ENCODE measurements at regions not wholly inside any gene's neighbourhood (a gene's known extent, or its start where the extent isn't known, plus 50 kb on each side); places are given as distances from the start of the nearest gene placed in this dataset.

- Mint-ChIP-seq H3K27me3 (ENCODE audit: low read depth) (peaks cover 6% of the 10 kb centered on the region), H3K36me3 (peaks cover 17% of the 10 kb centered on the region), H3K4me3 (no peak overlapping the region), H3K4me1 (peaks cover 15% of the 10 kb centered on the region), H3K9me3 (peaks cover 23% of the 10 kb centered on the region), H3K27ac (no peak overlapping the region)
- no peak for ATAC-seq
- no peak for DNase-seq (ENCODE audit: low spot score)
- ChIA-PET POLR2A (no interaction called here), CTCF (interaction anchor here (0.6 kb wide), 1 partner anchor 43 kb away, joined by 5 read pairs; no protein-coding TSS in a partner anchor)
- TF ChIP-seq, protein P1, sequence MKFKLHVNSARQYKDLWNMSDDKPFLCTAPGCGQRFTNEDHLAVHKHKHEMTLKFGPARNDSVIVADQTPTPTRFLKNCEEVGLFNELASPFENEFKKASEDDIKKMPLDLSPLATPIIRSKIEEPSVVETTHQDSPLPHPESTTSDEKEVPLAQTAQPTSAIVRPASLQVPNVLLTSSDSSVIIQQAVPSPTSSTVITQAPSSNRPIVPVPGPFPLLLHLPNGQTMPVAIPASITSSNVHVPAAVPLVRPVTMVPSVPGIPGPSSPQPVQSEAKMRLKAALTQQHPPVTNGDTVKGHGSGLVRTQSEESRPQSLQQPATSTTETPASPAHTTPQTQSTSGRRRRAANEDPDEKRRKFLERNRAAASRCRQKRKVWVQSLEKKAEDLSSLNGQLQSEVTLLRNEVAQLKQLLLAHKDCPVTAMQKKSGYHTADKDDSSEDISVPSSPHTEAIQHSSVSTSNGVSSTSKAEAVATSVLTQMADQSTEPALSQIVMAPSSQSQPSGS (CRISPR knock-in tag; IDR thresholded peaks at IDR 0.05; ENCODE audit: borderline replicate concordance, low read depth), result no peak
- TF ChIP-seq JUN (CRISPR knock-in tag; IDR thresholded peaks at IDR 0.05) (no peak), NR3C1 (CRISPR knock-in tag; conservative IDR thresholded peaks at IDR 0.05; ENCODE audit: low read depth) (no peak), ZNF263 (CRISPR knock-in tag; IDR thresholded peaks at IDR 0.05; ENCODE audit: low read depth) (no peak), ZNF121 (CRISPR knock-in tag; IDR thresholded peaks at IDR 0.05) (no peak), ATF3 (CRISPR knock-in tag; conservative IDR thresholded peaks at IDR 0.05) (no peak), GRHL2 (CRISPR knock-in tag; IDR thresholded peaks at IDR 0.05; ENCODE audit: insufficient replicate concordance, severe bottlenecking) (no peak), PREB (CRISPR knock-in tag; IDR thresholded peaks at IDR 0.05; ENCODE audit: borderline replicate concordance) (no peak), CBFB (CRISPR knock-in tag; IDR thresholded peaks at IDR 0.05; ENCODE audit: low read depth) (no peak), CREM (CRISPR knock-in tag; IDR thresholded peaks at IDR 0.05) (no peak)
- TF ChIP-seq, protein P2, sequence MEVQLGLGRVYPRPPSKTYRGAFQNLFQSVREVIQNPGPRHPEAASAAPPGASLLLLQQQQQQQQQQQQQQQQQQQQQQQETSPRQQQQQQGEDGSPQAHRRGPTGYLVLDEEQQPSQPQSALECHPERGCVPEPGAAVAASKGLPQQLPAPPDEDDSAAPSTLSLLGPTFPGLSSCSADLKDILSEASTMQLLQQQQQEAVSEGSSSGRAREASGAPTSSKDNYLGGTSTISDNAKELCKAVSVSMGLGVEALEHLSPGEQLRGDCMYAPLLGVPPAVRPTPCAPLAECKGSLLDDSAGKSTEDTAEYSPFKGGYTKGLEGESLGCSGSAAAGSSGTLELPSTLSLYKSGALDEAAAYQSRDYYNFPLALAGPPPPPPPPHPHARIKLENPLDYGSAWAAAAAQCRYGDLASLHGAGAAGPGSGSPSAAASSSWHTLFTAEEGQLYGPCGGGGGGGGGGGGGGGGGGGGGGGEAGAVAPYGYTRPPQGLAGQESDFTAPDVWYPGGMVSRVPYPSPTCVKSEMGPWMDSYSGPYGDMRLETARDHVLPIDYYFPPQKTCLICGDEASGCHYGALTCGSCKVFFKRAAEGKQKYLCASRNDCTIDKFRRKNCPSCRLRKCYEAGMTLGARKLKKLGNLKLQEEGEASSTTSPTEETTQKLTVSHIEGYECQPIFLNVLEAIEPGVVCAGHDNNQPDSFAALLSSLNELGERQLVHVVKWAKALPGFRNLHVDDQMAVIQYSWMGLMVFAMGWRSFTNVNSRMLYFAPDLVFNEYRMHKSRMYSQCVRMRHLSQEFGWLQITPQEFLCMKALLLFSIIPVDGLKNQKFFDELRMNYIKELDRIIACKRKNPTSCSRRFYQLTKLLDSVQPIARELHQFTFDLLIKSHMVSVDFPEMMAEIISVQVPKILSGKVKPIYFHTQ (CRISPR knock-in tag; IDR thresholded peaks at IDR 0.05), result no peak
These were observed 66.7 kb downstream of the CBLL2 start for GRCh38 chrX:22339459-22339858.

GRCh38 chrX:22340022-22340616 lies 67.4 kb downstream of the CBLL2 start:
- Mint-ChIP-seq H3K4me3 (no peak overlapping the region), H3K27me3 (ENCODE audit: low read depth) (peaks cover 6% of the 10 kb centered on the region), H3K4me1 (peaks cover 15% of the 10 kb centered on the region), H3K36me3 (peaks cover 13% of the 10 kb centered on the region), H3K9me3 (peaks cover 18% of the 10 kb centered on the region), H3K27ac (no peak overlapping the region)
- no peak for TF ChIP-seq MYBL2 (CRISPR knock-in tag; IDR thresholded peaks at IDR 0.05)
- no peak for TF ChIP-seq FOXP1 (CRISPR knock-in tag; IDR thresholded peaks at IDR 0.05; ENCODE audit: borderline replicate concordance)
- no peak for TF ChIP-seq NR1H2 (CRISPR knock-in tag; IDR thresholded peaks at IDR 0.05)
- TF ChIP-seq ESRRA (CRISPR knock-in tag; IDR thresholded peaks at IDR 0.05; ENCODE audit: borderline replicate concordance), result no peak
- TF ChIP-seq NR3C1 (CRISPR knock-in tag; conservative IDR thresholded peaks at IDR 0.05; ENCODE audit: low read depth), result no peak
- no peak for TF ChIP-seq TCF7 (CRISPR knock-in tag; IDR thresholded peaks at IDR 0.05; ENCODE audit: low read depth)
- ChIA-PET POLR2A (no interaction called here), CTCF (interaction anchor here (0.6 kb wide), 1 partner anchor 43 kb away, joined by 5 read pairs; no protein-coding TSS in a partner anchor)
- ATAC-seq, result no peak
- DNase-seq (ENCODE audit: low spot score), result no peak

GRCh38 chrX:22343192-22343591 lies 70.5 kb downstream of the CBLL2 start:
- Mint-ChIP-seq H3K36me3 (0 out of 2 replicates have a peak, but pooled peaks cover 2% of the 10 kb centered on the region), H3K9me3 (no peaks in the 10 kb centered on the region), H3K27ac (no peak overlapping the region), H3K27me3 (ENCODE audit: low read depth) (peaks cover 6% of the 10 kb centered on the region), H3K4me3 (no peak overlapping the region), H3K4me1 (peaks cover 14% of the 10 kb centered on the region)
- DNase-seq (ENCODE audit: low spot score) (no peak), ATAC-seq (no peak)
- ChIA-PET CTCF (interaction anchor here (0.5 kb wide), 1 partner anchor 334 kb away, joined by 3 read pairs; no protein-coding TSS in a partner anchor), POLR2A (no interaction called here)
- TF ChIP-seq CBFB (CRISPR knock-in tag; IDR thresholded peaks at IDR 0.05; ENCODE audit: low read depth) (no peak), PRRX2 (CRISPR knock-in tag; IDR thresholded peaks at IDR 0.05) (no peak), NFE2L1 (CRISPR knock-in tag; IDR thresholded peaks at IDR 0.05) (no peak)

All from WTC11 (cell line).